GM19372 (cell line): ENCODE measurements at regions not wholly inside any gene's neighbourhood (a gene's known extent, or its start where the extent isn't known, plus 50 kb on each side); places are given as distances from the start of the nearest gene placed in this dataset.
"Not testable (repeated sequence)": the region's sequence is repeated elsewhere in the genome, so short reads cannot be mapped to it uniquely, and the experiment has no call there.

Experiments
- ATAC-seq: cut with Tn5 transposase; IDR thresholded peaks from one replicate; pipeline ENCODE4 v1.9.1; 2021; ENCODE audit warnings: mild to moderate bottlenecking, low read depth, moderate library complexity; ENCODE audit not compliant: unreplicated experiment

GRCh38 chr18:76721207-76721996 is 101.0 kb upstream of the ZNF236 start:
- ATAC-seq = no peak

GRCh38 chr18:76720683-76721082 is 101.7 kb upstream of the ZNF236 start:
- ATAC-seq = no peak

- no peak for ATAC-seq
Measured at GRCh38 chr18:76715012-76715610, 107.2 kb upstream of the ZNF236 start.

GRCh38 chr18:76713432-76713831 is 108.9 kb upstream of the ZNF236 start:
- ATAC-seq = no peak

- no peak for ATAC-seq
Measured at GRCh38 chr18:76712511-76713140, 109.7 kb upstream of the ZNF236 start.

GRCh38 chr18:76710646-76711520 is 111.5 kb upstream of the ZNF236 start:
- ATAC-seq = no peak

GRCh38 chr18:76709659-76710645 is 112.4 kb upstream of the ZNF236 start:
- ATAC-seq = peak; percentile 79

- no peak for ATAC-seq
Measured at GRCh38 chr18:76708722-76709353, 113.5 kb upstream of the ZNF236 start.

- no peak for ATAC-seq
Measured at GRCh38 chr18:76708071-76708721, 114.2 kb upstream of the ZNF236 start.

- no peak for ATAC-seq
Measured at GRCh38 chr18:76707534-76707933, 114.8 kb upstream of the ZNF236 start.

- not testable (repeated sequence) for ATAC-seq
Measured at GRCh38 chr18:76704589-76704988, 117.8 kb upstream of the ZNF236 start.

GRCh38 chr18:76699923-76700322 is 122.4 kb upstream of the ZNF236 start:
- ATAC-seq = no peak

- ATAC-seq = no peak
Measured at GRCh38 chr18:76697441-76697901, 124.9 kb upstream of the ZNF236 start.

GRCh38 chr18:76691800-76692199 is 130.6 kb upstream of the ZNF236 start:
- no peak for ATAC-seq

- no peak for ATAC-seq
Measured at GRCh38 chr18:76689646-76690264, 132.6 kb upstream of the ZNF236 start.

- no peak for ATAC-seq
Measured at GRCh38 chr18:76688724-76689472, 133.5 kb upstream of the ZNF236 start.

GRCh38 chr18:76687304-76687962 is 134.9 kb upstream of the ZNF236 start:
- no peak for ATAC-seq
